NCI-H1417 treated with DMSO at 0.1 percent for 48 hours (cell line): ENCODE measurements at regions not wholly inside any gene's neighbourhood (a gene's known extent, or its start where the extent isn't known, plus 50 kb on each side); places are given as distances from the start of the nearest gene placed in this dataset.

ENCODE experiments used
- DNase-seq: peaks from one replicate; lab custom pipeline; 2025; lab: John Stamatoyannopoulos, UW

DNA sequence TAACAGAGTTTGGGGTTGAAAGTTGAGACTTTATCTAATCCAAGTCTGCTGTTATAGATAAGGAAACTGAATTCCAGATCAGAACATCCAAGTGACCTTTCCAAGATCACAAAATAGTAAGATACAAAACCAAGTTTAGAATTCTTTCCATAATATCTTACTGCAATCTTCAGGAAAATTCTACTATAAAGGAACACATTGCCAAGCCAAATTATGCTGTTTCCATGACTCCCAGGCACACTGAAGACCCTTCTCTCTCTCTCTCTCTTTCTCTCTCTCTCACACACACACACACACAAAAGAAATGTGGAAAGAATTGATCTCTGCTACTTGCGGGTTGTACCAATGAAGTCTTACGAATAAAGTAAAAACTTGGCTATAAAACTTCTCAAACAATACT, 398.4 kb downstream of the METTL4 start:
- no peak for DNase-seq

- no peak for DNase-seq
Observed at GRCh38 chr18:2173486-2173885, 397.8 kb downstream of the METTL4 start.

DNA sequence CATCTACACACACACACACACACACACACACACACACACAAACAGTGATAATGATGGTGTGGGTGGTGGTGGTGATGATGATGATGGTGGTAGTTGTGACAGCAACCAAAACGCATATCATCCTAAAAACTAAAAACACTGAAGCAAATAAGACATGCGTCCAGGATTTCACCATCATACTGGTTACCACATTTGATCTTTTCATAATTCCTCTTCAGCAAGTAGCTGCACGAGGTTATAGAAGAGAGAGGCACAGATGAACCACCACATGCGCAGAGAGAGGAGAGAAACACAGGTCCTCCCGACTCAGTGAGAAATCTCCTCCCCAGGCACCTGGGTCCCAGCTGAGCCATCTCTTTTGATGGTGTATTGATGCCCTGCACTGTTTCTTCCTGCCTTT, 393.3 kb downstream of the METTL4 start:
- DNase-seq = no peak

GRCh38 chr18:2179498-2180183, 391.7 kb downstream of the METTL4 start:
- DNase-seq = no peak

DNA sequence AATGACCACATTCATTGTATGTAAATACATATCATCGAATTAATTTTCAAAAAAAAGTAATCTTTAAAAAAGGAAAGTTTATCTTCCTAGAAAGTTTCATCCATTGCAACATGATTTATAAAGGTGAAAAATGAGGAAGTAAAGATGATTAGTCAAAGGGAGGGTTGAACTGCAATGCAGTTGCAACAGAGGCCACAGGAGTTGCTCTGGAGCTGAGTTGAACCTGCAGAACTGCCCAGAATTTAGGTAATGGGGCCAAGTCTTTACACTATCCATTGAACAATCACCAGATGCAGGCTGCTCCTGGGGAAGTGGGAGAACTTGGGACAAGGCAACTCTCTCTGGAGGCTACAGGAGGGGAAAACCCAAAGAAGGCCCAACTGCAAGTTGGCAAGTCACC, 390.7 kb downstream of the METTL4 start:
- no peak for DNase-seq

DNA sequence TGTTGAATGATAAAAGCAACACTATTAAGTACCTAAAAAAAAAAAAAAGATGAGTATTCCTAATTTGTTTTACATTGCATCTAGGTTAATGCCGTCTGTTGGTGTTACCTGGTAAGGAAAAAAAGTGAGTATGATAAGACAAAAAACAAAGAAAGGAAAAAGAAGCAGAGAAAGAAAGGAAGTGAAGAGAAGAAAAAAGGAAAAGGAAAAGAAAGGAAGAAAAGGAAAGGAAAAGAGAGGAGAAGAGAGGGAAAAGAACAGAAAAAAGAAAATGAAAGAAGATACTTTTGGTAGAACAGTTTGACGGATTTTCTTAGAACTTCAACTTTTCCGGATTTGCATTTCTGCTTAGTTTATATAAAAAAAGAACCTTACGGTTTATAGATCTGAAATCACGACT, 387.9 kb downstream of the METTL4 start:
- DNase-seq = no peak

GRCh38 chr18:2186967-2187366, 384.3 kb downstream of the METTL4 start:
- no peak for DNase-seq

- DNase-seq = no peak
Observed at GRCh38 chr18:2188258-2188657, 383.0 kb downstream of the METTL4 start.

DNA sequence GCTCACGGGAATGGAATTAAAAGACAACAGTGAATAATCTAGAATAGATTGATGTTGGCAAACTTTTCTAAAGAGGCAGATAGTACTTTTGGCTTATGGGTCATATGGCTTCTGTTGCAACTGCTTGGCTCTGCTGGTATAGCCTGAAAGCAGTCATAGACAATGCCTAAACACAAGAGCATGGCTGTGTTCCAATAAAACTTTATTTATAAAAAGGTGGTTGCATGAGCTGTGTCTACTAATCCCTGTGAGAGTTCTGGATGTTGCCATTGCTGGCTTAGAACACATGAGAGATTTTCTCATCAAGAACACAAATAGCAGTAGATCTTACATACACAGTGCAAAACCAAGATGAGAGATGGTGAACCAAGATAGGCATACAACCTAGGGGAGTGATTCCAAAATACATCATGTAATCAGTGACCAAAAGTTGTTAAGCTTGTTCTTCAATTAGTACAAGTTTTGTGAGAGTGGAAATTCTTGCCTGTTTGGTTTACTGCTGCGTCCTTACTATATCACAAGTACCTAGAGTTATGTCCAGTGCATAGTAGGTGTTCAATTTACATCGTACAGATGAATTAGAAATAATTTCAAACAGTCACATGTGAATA, 380.0 kb downstream of the METTL4 start:
- DNase-seq = no peak

- no peak for DNase-seq
Observed at GRCh38 chr18:2192562-2192961, 378.7 kb downstream of the METTL4 start.

DNA sequence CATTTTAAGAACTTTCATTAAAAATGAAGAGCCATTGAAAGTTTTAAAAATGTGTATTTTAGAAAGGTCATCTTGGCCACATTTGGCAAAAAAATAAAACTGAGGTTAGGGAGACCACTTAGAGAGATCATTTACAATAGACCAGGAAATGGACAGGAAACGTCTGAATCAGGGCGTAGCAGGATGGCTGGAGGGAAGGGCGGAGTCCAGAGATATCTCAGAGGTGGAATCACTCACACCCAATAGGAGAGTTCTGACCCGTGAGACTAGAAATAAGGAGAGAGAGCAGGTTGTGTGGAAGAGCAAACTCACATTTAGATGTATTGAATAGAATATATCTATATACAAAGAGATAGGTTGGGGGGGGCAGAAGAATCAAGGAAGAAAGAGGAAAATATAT, 373.4 kb downstream of the METTL4 start:
- no peak for DNase-seq

DNA sequence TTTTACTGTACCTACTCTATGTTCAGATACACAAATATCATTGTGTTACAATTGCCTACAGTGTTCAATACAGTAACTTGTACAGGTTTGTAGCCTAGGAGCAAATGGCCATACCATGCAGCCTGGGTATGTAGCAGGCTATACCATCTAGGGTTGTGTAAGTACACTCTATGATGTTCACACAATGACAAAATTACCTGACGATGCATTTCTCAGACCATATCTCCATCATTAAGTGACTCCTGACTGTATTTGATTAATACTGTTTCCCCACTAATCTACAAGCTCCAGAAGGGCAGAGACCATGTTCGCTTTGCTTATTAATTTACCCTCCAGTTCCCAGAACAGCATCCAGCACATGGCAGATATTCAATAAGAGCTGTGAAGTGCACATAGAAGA, 372.2 kb downstream of the METTL4 start:
- DNase-seq = no peak

DNA sequence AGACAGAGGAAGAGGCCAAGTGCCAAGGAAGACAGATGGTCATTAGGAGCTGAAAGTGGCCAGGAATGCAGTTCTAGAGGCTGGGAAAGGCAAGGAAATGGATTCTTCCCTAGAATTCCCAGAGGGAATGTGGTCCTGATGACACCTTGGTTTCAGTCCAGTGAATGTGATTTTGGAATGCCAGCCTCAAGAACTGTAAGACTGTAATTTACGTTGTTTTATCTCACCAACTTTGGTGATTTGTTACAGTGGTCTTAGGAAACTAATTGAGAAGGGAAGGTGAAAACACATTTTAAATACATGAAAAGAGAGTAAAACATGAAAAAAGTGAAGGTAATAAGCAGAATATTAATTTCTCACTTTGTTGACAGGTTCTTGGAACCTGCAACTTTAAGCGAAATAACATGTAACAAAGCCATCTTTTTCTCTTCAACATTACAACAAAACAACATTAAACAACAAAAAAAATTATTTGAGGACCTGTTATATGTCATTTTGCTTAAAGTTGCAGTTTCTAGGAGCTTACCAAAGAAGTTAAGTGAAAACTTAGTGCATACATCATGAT, 370.2 kb downstream of the METTL4 start:
- no peak for DNase-seq

DNA sequence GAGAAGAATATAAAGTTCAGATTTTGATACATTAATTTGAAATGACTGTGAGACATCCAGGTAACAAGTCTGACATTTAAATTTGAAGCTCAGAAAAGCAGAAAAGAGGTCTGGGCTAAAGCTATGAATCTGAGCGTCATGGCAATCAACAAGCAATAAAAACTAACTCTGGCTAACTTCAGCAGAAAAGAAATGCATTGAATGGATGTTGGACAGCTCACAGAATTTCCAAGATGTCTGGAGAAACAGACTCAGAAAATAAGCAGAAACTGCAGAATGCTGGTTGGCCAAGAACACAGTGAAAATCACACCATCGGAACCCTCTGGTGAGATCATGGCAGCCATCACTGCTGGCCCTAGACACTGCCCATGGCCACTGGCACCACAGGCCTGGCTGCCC, 366.6 kb downstream of the METTL4 start:
- no peak for DNase-seq

GRCh38 chr18:2207294-2207693, 364.0 kb downstream of the METTL4 start:
- no peak for DNase-seq

- no peak for DNase-seq
Observed at GRCh38 chr18:2212598-2213205, 358.6 kb downstream of the METTL4 start.

GRCh38 chr18:2213905-2214304, 357.4 kb downstream of the METTL4 start:
- DNase-seq = no peak

DNA sequence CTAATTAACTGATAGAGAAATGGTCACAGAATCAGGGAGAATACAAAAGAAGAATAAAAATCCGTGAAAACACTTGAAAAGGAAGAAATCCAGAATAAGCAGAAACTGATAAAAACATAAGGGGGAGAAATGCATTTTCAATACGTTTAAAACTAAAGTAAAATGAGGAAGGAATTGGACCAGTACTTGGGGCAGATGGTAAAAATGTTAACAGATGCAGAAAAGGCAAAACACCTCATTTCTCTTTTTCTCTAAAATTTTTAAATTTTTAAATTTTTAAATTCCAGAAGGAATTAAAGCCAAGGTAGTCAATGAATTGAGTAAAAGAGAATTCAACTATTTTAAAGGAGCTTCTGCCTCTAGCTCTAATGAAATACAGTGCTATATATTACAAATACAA, 353.9 kb downstream of the METTL4 start:
- no peak for DNase-seq

- DNase-seq = no peak
Observed at GRCh38 chr18:2218101-2218500, 353.2 kb downstream of the METTL4 start.

- no peak for DNase-seq
Observed at GRCh38 chr18:2219706-2220105, 351.6 kb downstream of the METTL4 start.

- no peak for DNase-seq
Observed at GRCh38 chr18:2222270-2223185, 348.8 kb downstream of the METTL4 start.

DNA sequence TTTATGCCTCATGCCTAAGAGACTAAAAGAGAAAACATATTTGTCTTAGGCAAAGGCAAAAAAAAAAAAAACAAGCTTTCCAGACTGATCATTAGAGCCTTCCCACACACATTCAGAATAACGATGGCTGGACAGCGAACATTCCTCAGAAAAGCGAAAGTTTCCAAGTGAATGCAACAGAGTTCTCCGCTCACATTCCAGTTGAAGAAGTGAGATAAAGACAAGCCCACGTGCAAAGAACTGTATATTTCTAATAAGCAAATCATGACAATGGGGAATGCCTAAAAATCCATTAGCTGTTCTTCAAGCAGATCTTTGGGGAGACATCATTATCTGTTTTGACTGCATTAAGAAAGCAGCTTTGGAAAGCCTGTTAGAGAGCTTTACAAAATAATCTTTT, 347.9 kb downstream of the METTL4 start:
- DNase-seq = no peak
